Midbrain (tissue), 1 donor: ENCODE measurements at regions not wholly inside any gene's neighbourhood (a gene's known extent, or its start where the extent isn't known, plus 50 kb on each side); places are given as distances from the start of the nearest gene placed in this dataset.

Experiments used
- DNase-seq: peaks from one replicate; lab custom pipeline; 2025; lab: John Stamatoyannopoulos, UW

DNA sequence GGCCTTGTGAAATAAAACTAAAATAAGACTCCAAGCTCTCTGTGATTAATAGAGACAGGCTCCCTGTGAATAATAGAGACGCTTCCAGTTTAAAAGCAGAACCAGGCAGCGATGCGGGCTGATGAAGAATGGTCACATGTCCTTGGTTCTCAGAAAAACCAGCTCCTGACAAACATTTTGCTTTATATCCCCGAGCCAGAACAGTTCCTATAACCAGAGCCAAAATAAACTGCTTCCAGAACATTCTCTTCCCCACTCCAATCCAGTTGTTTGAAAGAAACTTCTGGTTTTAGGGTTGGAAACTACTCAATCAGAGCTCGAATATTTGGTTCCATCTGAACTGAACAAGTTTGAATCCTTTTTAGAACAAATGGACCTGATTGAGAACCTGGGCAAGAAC, 213.7 kb downstream of the TSN start:
- DNase-seq: peak; percentile 63

DNA sequence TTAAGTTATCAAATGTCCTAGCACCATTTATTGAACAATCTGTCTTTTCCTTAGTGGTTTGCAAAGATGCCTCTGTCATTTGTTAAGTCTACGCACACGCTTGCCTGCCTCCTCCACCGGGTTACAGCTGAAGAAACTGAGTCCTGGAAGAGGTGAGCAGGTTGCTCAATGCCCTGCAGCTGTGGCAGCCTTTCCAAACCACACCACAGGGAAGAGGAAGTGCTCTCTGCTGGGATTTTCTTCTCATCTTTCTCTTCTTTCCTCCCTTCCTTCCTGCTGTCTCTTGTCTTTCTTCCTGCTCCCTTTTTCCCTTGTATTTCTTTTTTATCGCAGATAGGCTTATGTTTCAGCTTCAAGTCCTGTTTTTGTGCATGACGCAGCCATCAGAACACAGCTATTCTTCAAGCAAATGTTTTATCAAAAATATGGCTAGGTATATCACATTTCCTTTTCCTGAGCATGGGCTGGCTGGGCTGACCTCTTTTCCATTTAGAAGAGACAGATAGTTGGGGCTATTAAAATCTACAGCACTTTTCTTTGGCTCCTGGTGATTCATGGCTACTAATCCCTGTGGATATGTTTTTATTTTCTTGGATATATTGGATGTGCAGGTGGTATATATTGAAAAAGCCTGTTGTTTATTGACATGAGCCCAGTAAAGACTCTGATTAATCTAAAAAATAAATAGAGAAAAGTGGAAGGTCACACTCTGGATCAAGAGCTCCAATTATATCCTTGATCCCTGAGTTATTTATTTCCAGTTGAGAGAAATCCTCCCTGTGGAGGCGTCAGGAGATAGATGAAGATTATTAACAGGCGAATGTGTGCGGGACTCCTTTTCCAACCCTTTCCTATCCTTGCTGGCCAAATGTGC, 214.6 kb downstream of the TSN start:
- no peak for DNase-seq

- no peak for DNase-seq
These were observed 216.8 kb downstream of the TSN start for GRCh38 chr2:121972203-121972602.

GRCh38 chr2:121974897-121975661, 219.6 kb downstream of the TSN start:
- peak; percentile 85 for DNase-seq

DNA sequence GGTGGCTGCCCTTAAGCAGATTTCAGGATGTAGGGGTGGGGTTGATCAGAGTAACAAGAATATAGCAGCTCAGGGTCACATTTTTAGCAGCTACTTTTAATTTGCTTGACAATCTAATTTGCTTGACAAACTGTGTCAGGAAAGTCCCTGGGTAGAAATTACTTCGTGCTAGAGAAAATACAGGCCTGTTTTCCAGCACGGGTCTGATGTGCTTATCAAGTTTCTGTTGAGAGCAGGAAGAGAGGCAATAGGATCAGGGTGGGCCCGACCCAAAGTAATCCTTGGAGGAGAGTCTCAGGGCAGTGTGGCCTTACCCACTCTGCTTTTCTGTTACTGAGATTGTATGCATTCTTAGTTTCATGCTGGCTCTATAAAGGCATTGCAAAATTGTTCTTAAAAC, 221.5 kb downstream of the TSN start:
- DNase-seq: no peak

GRCh38 chr2:121977326-121977725, 221.9 kb downstream of the TSN start:
- DNase-seq: no peak

- no peak for DNase-seq
These were observed 237.2 kb downstream of the TSN start for GRCh38 chr2:121992700-121993099.

GRCh38 chr2:121993682-121994081, 238.2 kb downstream of the TSN start:
- no peak for DNase-seq

GRCh38 chr2:121994238-121995206, 239.1 kb downstream of the TSN start:
- no peak for DNase-seq

- DNase-seq: no peak
These were observed 243.3 kb downstream of the TSN start for GRCh38 chr2:121998751-121999150.

- DNase-seq: no peak
These were observed 243.8 kb downstream of the TSN start for GRCh38 chr2:121999264-121999663.

DNA sequence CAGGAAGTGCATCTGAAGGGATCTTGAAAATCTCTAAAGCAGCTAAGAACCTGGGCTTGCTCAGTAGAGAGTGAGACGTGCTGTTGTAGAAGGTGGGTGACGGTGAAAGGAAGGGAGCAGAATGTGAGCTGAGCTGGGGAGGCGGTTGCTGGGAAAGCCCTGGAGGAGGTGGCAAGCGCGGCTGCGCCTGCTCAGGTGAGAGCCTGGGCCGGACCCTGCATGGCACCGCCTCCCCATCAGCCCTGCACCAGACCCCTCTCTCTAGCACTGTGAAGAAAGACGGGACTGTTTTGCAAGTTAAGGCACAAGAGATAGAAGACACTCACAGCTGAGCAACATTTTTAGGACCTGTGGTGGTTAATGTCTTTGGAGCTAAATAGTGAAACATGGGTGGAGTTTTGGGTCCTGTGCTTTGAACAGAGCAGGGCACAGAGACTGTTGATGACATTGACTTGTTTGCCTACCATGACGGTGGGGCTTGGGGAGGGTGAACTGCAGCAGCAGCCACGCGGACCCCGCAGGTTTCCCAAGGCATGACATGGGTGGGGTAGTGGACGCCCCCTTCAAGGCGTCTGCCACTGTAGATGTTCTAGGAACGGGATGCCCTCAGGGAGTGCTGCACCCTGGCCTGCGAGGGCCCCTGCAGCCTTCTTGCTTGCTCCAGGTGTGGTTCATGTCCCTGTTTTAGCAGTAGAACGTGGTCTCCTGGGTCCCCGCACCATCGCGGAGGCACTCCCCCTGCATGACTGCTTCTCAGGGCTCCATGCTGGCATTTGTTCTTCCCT, 245.3 kb downstream of the TSN start:
- DNase-seq: no peak

DNA sequence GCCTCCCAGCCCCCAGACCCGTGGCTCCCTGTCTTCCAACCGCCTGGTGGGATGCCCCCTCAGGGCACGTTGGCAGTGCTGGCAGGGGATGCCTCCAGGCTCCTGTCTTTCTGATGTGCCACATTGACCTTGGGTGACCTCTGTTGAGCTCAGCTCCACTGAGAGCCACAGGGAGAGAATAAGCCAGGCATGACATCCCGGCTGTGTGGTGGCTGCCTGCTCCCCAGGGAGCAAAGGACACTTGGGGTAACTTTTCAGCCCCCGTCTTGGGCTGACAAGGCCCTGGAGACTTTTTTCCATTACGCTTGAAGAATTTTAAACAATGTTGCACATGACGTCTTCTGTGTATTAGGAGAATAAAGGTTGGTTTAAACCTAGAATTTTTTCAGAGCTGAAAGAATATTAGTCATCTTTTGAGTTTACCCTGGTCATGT, 246.0 kb downstream of the TSN start:
- DNase-seq: no peak

DNA sequence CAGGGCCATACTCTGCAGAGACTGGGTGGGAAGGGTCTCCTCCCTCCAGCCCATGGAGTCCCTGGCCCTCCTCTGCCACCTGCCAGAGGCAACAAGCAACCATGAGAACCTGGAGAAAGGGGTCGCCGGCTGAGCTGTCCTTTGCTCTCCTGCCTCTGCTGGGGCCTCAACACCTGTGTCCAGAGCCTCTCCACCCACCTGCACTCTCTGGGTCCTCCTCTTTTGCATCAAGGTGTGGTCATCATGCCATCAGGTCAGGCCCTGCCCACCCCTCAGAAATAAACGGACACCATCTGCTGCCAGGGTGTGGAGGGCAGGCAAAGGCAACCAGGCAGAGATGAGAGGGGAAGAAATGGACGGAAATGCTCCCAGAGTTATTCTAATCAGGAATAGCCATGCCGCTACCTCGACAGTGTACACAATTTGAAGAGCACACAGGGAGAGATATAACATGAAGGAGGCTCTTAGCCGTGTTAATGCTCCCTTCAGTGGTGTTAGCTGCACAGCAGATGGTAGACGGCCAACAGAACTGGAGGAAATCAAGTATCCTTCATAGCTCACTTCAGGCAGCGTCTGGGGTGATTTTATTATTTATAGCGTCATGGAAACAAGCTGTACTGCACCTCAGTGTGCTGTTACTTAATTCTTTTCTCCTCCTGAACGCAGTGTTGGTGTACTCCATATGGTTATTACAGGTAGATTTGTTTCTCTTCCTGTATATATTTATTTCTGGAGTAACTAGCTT, 247.9 kb downstream of the TSN start:
- DNase-seq: no peak

GRCh38 chr2:122007126-122007525, 251.7 kb downstream of the TSN start:
- no peak for DNase-seq

DNA sequence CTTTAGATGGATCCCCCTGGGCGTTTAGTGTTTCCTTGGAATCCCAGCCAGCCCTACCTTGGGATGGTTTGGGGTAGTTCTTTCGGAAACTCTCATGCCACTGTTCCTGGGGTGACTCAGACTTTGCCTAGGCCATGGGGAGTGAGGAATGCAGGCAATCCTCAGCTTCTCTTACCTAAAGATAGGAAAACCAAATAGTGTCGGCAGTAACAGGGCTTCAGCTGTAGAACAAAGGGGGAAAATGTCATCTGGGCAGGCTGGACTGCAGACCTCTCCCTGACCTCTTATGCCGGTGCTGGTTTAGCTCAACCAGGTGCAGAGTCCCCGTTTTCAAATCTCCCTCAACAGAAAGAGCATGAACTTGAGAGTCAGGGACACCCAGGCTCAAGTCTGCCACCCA, 252.1 kb downstream of the TSN start:
- DNase-seq: no peak

GRCh38 chr2:122009561-122009960, 254.1 kb downstream of the TSN start:
- no peak for DNase-seq

- DNase-seq: no peak
These were observed 256.2 kb downstream of the TSN start for GRCh38 chr2:122011493-122012270.

DNA sequence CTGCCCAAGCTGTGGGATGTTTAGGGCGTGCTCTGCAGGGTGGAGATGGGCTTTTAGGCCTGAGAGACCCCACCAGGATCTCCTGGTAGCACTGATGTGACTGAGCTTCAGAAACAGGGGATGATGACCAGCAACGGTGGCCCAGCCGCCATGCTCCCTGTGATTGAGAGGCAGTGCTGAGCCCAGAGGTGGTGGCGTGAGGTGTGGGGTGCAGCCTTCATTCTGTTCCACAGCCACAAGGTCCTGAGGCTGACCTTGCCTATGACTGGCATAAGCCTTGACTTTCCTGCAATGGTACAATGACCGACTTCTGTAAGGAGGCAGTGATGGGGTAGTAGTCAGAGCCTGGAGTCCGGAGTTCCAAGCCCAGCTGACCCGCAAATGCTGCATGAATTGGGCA, 263.3 kb downstream of the TSN start:
- DNase-seq: no peak

GRCh38 chr2:122019724-122020123, 264.3 kb downstream of the TSN start:
- DNase-seq: peak; percentile 33
